Breast epithelium (tissue), 3 donors: ENCODE measurements at regions not wholly inside any gene's neighbourhood (a gene's known extent, or its start where the extent isn't known, plus 50 kb on each side); places are given as distances from the start of the nearest gene placed in this dataset.

Source experiments
- POLR2A ChIP-seq: fragments of 450-650 bp; IDR thresholded peaks from one replicate; pipeline ENCODE4 v1.6.1; 2016; ENCODE audit warnings: antibody characterized with exemption, mild to moderate bottlenecking, moderate library complexity
- POLR2AphosphoS5 ChIP-seq, 3 donors: sonication (generic); formaldehyde crosslinking; IDR thresholded peaks; one replicate each; pipeline ENCODE4 v1.6.1; 2017; ENCODE audit warnings: antibody characterized with exemption in 3 of 3
- TF ChIP-seq, protein P1 (sequence below), 3 donors: fragments of 450-650 bp; IDR thresholded peaks; one replicate each; pipeline ENCODE4 v1.5.1; 2016 to 2017; ENCODE audit warnings: antibody characterized with exemption in 3 of 3, mild to moderate bottlenecking in 3 of 3, moderate library complexity in 3 of 3

DNA sequence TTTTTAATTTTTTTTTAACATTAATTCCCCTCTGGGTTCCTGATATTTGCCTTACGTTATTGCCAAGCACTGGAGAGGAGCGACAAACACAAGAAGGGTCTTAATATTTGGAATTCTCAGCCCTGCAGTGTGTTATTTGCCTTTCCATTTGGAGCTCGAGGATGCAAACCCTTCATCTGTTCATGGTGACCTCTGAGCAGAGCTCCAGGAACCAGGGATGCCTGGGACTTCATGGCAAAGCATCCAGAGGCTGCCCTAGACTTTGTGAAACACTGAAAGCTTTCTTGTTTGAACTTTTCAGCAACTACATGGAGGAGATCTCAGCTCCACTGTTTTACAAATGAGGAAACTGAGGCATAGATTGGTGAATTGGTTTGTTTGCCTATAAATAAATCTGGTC lies 254.2 kb downstream of the CBLN1 start:
- TF ChIP-seq, protein P1, sequence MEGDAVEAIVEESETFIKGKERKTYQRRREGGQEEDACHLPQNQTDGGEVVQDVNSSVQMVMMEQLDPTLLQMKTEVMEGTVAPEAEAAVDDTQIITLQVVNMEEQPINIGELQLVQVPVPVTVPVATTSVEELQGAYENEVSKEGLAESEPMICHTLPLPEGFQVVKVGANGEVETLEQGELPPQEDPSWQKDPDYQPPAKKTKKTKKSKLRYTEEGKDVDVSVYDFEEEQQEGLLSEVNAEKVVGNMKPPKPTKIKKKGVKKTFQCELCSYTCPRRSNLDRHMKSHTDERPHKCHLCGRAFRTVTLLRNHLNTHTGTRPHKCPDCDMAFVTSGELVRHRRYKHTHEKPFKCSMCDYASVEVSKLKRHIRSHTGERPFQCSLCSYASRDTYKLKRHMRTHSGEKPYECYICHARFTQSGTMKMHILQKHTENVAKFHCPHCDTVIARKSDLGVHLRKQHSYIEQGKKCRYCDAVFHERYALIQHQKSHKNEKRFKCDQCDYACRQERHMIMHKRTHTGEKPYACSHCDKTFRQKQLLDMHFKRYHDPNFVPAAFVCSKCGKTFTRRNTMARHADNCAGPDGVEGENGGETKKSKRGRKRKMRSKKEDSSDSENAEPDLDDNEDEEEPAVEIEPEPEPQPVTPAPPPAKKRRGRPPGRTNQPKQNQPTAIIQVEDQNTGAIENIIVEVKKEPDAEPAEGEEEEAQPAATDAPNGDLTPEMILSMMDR (IDR thresholded peaks at IDR 0.05): no peak
- TF ChIP-seq POLR2AphosphoS5 (IDR thresholded peaks at IDR 0.05): no peak
- TF ChIP-seq POLR2A: no peak
